Activated CD8-positive, alpha-beta T cell treated with anti-CD3 and anti-CD28 coated beads for 36 hours (primary cell): ENCODE measurements at regions not wholly inside any gene's neighbourhood (a gene's known extent, or its start where the extent isn't known, plus 50 kb on each side); places are given as distances from the start of the nearest gene placed in this dataset.
"Not testable (repeated sequence)": the region's sequence is repeated elsewhere in the genome, so short reads cannot be mapped to it uniquely, and the experiment has no call there.

Experiments used
- ATAC-seq: fragments of 200-7000 bp; cut with Tn5 transposase; one replicate; pipeline ENCODE4 v1.10.0; 2021; ENCODE audit warnings: mild to moderate bottlenecking, moderate library complexity
- CTCF ChIA-PET: fragments of 350-600 bp; sonication (Branson Sonifier 250); formaldehyde crosslinking; loops from one replicate; lab custom pipeline; 2021; ENCODE audit warnings: antibody characterized with exemption; lab: Charles Lee
- POLR2A ChIA-PET: fragments of 350-600 bp; sonication (Branson Sonifier 250); formaldehyde crosslinking; loops from one replicate; lab custom pipeline; 2021; ENCODE audit warnings: antibody characterized with exemption; lab: Charles Lee
- DNase-seq: peaks from one replicate; pipeline ENCODE4 v3.0.0-alpha.2; 2020
- H3K27ac Mint-ChIP-seq: one replicate; pipeline ENCODE4 v1.8.0; 2021; ENCODE audit warnings: mild to moderate bottlenecking, mixed read lengths
- H3K27me3 Mint-ChIP-seq: one replicate; pipeline ENCODE4 v1.8.0; 2021; ENCODE audit warnings: mixed read lengths
- H3K36me3 Mint-ChIP-seq: one replicate; pipeline ENCODE4 v1.8.0; 2021; ENCODE audit warnings: low read depth, mixed read lengths
- H3K4me1 Mint-ChIP-seq: one replicate; pipeline ENCODE4 v1.8.0; 2021; ENCODE audit warnings: low read depth, mixed read lengths
- H3K4me3 Mint-ChIP-seq: one replicate; pipeline ENCODE4 v1.8.0; 2021; ENCODE audit warnings: mild to moderate bottlenecking, moderate library complexity, mixed read lengths
- H3K9me3 Mint-ChIP-seq: one replicate; pipeline ENCODE4 v1.8.0; 2021; ENCODE audit warnings: mixed read lengths
- CTCF ChIP-seq: fragments of 200-600 bp; IDR thresholded peaks from one replicate; pipeline ENCODE4 v1.8.0; 2022; ENCODE audit warnings: antibody characterized with exemption, mild to moderate bottlenecking
- intact Hi-C: fragments of 100-400 bp; cut with micrococcal nuclease; formaldehyde crosslinking; loops from one replicate; pipeline ENCODE4 v1.10.0; 2022

- CTCF ChIA-PET = no interaction called here
- Mint-ChIP-seq H3K36me3 (no peaks in the 10 kb centered on the region), H3K4me1 (peaks cover 4% of the 10 kb centered on the region), H3K27ac (no peak overlapping the region), H3K9me3 (no peaks in the 10 kb centered on the region), H3K27me3 (no peaks in the 10 kb centered on the region), H3K4me3 (no peak overlapping the region)
- no peak for ATAC-seq
- POLR2A ChIA-PET = no interaction called here
- TF ChIP-seq CTCF = no peak
- intact Hi-C loops = no loop called here
- no peak for DNase-seq
Observed at GRCh38 chr3:75248974-75249373, 415.2 kb upstream of the FRG2C start.

GRCh38 chr3:75254685-75255084 is 409.4 kb upstream of the FRG2C start:
- H3K27ac Mint-ChIP-seq = no peak overlapping the region
- no peaks in the 10 kb centered on the region for H3K36me3 Mint-ChIP-seq
- intact Hi-C loops = no loop called here
- ATAC-seq = no peak
- H3K4me3 Mint-ChIP-seq = no peak overlapping the region
- ChIA-PET POLR2A (no interaction called here), CTCF (no interaction called here)
- no peak for TF ChIP-seq CTCF
- no peaks in the 10 kb centered on the region for H3K9me3 Mint-ChIP-seq
- no peaks in the 10 kb centered on the region for H3K27me3 Mint-ChIP-seq
- no peak for DNase-seq
- no peaks in the 10 kb centered on the region for H3K4me1 Mint-ChIP-seq

- H3K9me3 Mint-ChIP-seq, H3K27me3 Mint-ChIP-seq, ATAC-seq, DNase-seq, H3K27ac Mint-ChIP-seq, CTCF ChIA-PET, intact Hi-C loops, H3K36me3 Mint-ChIP-seq, POLR2A ChIA-PET, H3K4me1 Mint-ChIP-seq, H3K4me3 Mint-ChIP-seq: not testable (repeated sequence)
Observed at GRCh38 chr3:75258825-75259683, 405.1 kb upstream of the FRG2C start.

GRCh38 chr3:75260975-75261374 is 403.2 kb upstream of the FRG2C start:
- H3K4me1 Mint-ChIP-seq, H3K36me3 Mint-ChIP-seq, POLR2A ChIA-PET, CTCF ChIA-PET, intact Hi-C loops, H3K27me3 Mint-ChIP-seq, ATAC-seq, H3K4me3 Mint-ChIP-seq, DNase-seq, H3K27ac Mint-ChIP-seq, H3K9me3 Mint-ChIP-seq: not testable (repeated sequence)

GRCh38 chr3:75262661-75263060 is 401.5 kb upstream of the FRG2C start:
- Mint-ChIP-seq H3K36me3 (no peaks in the 10 kb centered on the region), H3K4me3 (no peak overlapping the region), H3K27ac (no peak overlapping the region), H3K4me1 (no peaks in the 10 kb centered on the region), H3K27me3 (peaks cover 7% of the 10 kb centered on the region), H3K9me3 (no peaks in the 10 kb centered on the region)
- CTCF ChIA-PET = no interaction called here
- POLR2A ChIA-PET = no interaction called here
- DNase-seq = no peak
- TF ChIP-seq CTCF = no peak
- intact Hi-C loops = no loop called here
- ATAC-seq = no peak

GRCh38 chr3:75265897-75266296 is 398.2 kb upstream of the FRG2C start:
- Mint-ChIP-seq H3K4me3 (no peak overlapping the region), H3K27me3 (peaks cover 5% of the 10 kb centered on the region), H3K4me1 (no peaks in the 10 kb centered on the region), H3K36me3 (no peaks in the 10 kb centered on the region), H3K9me3 (no peaks in the 10 kb centered on the region), H3K27ac (no peak overlapping the region)
- POLR2A ChIA-PET = no interaction called here
- CTCF ChIA-PET = no interaction called here
- DNase-seq (no peak), ATAC-seq (no peak)
- no peak for TF ChIP-seq CTCF
- intact Hi-C loops = no loop called here

- H3K36me3 Mint-ChIP-seq, ATAC-seq, CTCF ChIA-PET, H3K4me3 Mint-ChIP-seq, DNase-seq, intact Hi-C loops, H3K27ac Mint-ChIP-seq, H3K27me3 Mint-ChIP-seq, H3K4me1 Mint-ChIP-seq, POLR2A ChIA-PET, H3K9me3 Mint-ChIP-seq: not testable (repeated sequence)
Observed at GRCh38 chr3:75268576-75268975, 395.6 kb upstream of the FRG2C start.

- CTCF ChIA-PET, H3K27me3 Mint-ChIP-seq, POLR2A ChIA-PET, H3K36me3 Mint-ChIP-seq, intact Hi-C loops, ATAC-seq, H3K4me3 Mint-ChIP-seq, H3K9me3 Mint-ChIP-seq, DNase-seq, H3K27ac Mint-ChIP-seq, H3K4me1 Mint-ChIP-seq: not testable (repeated sequence)
Observed at GRCh38 chr3:75272237-75272636, 391.9 kb upstream of the FRG2C start.
